Right lobe of liver (tissue), 6 donors: ENCODE measurements at regions not wholly inside any gene's neighbourhood (a gene's known extent, or its start where the extent isn't known, plus 50 kb on each side); places are given as distances from the start of the nearest gene placed in this dataset.
A peak's percentile ranks its signal among the peaks of the same experiment; 100 is the strongest.

Source experiments
- ATAC-seq, 4 donors: fragments of 200-7000 bp; cut with Tn5 transposase; one replicate each; pipeline ENCODE4 v1.9.1; 2020; ENCODE audit warnings: mild to moderate bottlenecking in 4 of 4, moderate library complexity in 4 of 4
- DNase-seq, 3 donors: peaks; one replicate each; pipeline ENCODE4 v3.0.0-alpha.2; 2020
- H3K27ac ChIP-seq, 3 donors: fragments of 200-600 bp; one replicate each; pipeline ENCODE4 v1.8.0; 2022
- H3K27me3 ChIP-seq, 2 donors: fragments of 200-600 bp; one replicate each; pipeline ENCODE4 v1.8.0; 2022
- H3K36me3 ChIP-seq, 4 donors: fragments of 200-600 bp; sonication (generic) in 1 of 4; one replicate each; pipeline versions ENCODE4 v1.5.1 to v1.8.0; 2017 to 2022; ENCODE audit warnings: control low read depth in 1 of 4
- H3K4me1 ChIP-seq, 4 donors: fragments of 200-600 bp; sonication (generic) in 1 of 4; one replicate each; pipeline versions ENCODE4 v1.5.1 to v1.8.0; 2017 to 2022; ENCODE audit warnings: control low read depth in 1 of 4
- H3K4me3 ChIP-seq, 3 donors: fragments of 200-600 bp; one replicate each; pipeline ENCODE4 v1.8.0; 2022
- H3K9me3 ChIP-seq, 4 donors: fragments of 200-600 bp; sonication (generic) in 1 of 4; one replicate each; pipeline versions ENCODE4 v1.5.1 to v1.8.0; 2017 to 2022; ENCODE audit warnings: control low read depth in 1 of 4
- CTCF ChIP-seq, 4 donors: fragments of 200-600 bp in 3 of 4; fragments of 450-650 bp in 1 of 4; IDR thresholded peaks; one replicate each; pipeline versions ENCODE4 v1.5.1 to v1.8.0; 2016 to 2022; ENCODE audit warnings: antibody characterized with exemption in 4 of 4, mild to moderate bottlenecking in 2 of 4
- POLR2A ChIP-seq: fragments of 450-650 bp; IDR thresholded peaks from one replicate; pipeline ENCODE4 v1.6.1; 2017; ENCODE audit warnings: antibody characterized with exemption, mild to moderate bottlenecking
- WGBS: methylation state at CpG from one replicate; pipeline ENCODE4 v1.1.6; 2018; ENCODE audit warnings: low coverage, low lambda C conversion rate; ENCODE audit not compliant: insufficient coverage; ENCODE audit errors: missing lambda C conversion rate; 5-methylcytosine and 5-hydroxymethylcytosine counted together
- intact Hi-C, 2 donors: fragments of 100-400 bp; cut with DNase I; formaldehyde crosslinking; loops; one replicate each; pipeline versions ENCODE4 v1.11.2 to v1.14.1; 2022
- donor health status: DM: no; HTN: yes; CAD: no.
- donor health status: DM: no; HTN: no; CAD: no.
- donor health status: DM: no; HTN: no; CAD: no.
- donor health status: DM: no; HTN: yes; CAD: no.
- donor health status: DM: no; HTN: yes; CAD: no.

GRCh38 chr5:2200261-2200950 lies 317.7 kb upstream of the IRX4 start:
- intact Hi-C loops: no loop called here
- DNase-seq (no peak), ATAC-seq (no peak)
- Histone ChIP-seq H3K36me3 (no peaks in the 10 kb centered on the region), H3K4me3 (no peak overlapping the region), H3K27me3 (no peaks in the 10 kb centered on the region), H3K9me3 (no peaks in the 10 kb centered on the region), H3K27ac (no peak overlapping the region), H3K4me1 (no peaks in the 10 kb centered on the region)
- WGBS: 36% methylated on average over 6 of the region's 15 CpGs
- TF ChIP-seq POLR2A: no peak
- TF ChIP-seq CTCF (IDR thresholded peaks at IDR 0.05): no peak

GRCh38 chr5:2199697-2200096 lies 317.0 kb upstream of the IRX4 start:
- H3K4me1 ChIP-seq: no peaks in the 10 kb centered on the region
- no peak overlapping the region for H3K27ac ChIP-seq
- ATAC-seq: no peak
- no peaks in the 10 kb centered on the region for H3K27me3 ChIP-seq
- H3K9me3 ChIP-seq: no peaks in the 10 kb centered on the region
- no peak for TF ChIP-seq POLR2A
- no peak for TF ChIP-seq CTCF (IDR thresholded peaks at IDR 0.05)
- no peaks in the 10 kb centered on the region for H3K36me3 ChIP-seq
- no peak overlapping the region for H3K4me3 ChIP-seq
- intact Hi-C loops: no loop called here
- peak in 1 of 3 donors; percentile 16 for DNase-seq
- WGBS: 45% methylated on average over 7 of the region's 14 CpGs

GRCh38 chr5:2196989-2197619 lies 314.4 kb upstream of the IRX4 start:
- no peak for TF ChIP-seq POLR2A
- H3K36me3 ChIP-seq: no peaks in the 10 kb centered on the region
- WGBS: 56% methylated on average over 18 of the region's 18 CpGs
- no peak overlapping the region for H3K27ac ChIP-seq
- H3K4me3 ChIP-seq: no peak overlapping the region
- H3K27me3 ChIP-seq: no peaks in the 10 kb centered on the region
- H3K4me1 ChIP-seq: no peaks in the 10 kb centered on the region
- intact Hi-C loops: no loop called here
- ATAC-seq: no peak
- H3K9me3 ChIP-seq: no peaks in the 10 kb centered on the region
- DNase-seq: no peak

- intact Hi-C loops: no loop called here
- Histone ChIP-seq H3K27ac (no peak overlapping the region), H3K36me3 (no peaks in the 10 kb centered on the region), H3K27me3 (no peaks in the 10 kb centered on the region), H3K4me3 (no peak overlapping the region), H3K9me3 (no peaks in the 10 kb centered on the region), H3K4me1 (no peaks in the 10 kb centered on the region)
- no peak for ATAC-seq
- TF ChIP-seq POLR2A (no peak), CTCF (IDR thresholded peaks at IDR 0.05) (no peak)
- WGBS: 21% methylated on average over 2 of the region's 9 CpGs
- no peak for DNase-seq
Observed at GRCh38 chr5:2196416-2196815, 313.7 kb upstream of the IRX4 start.

GRCh38 chr5:2194949-2195348 lies 312.2 kb upstream of the IRX4 start:
- Histone ChIP-seq H3K4me1 (no peaks in the 10 kb centered on the region), H3K4me3 (no peak overlapping the region), H3K36me3 (no peaks in the 10 kb centered on the region), H3K9me3 (no peaks in the 10 kb centered on the region), H3K27ac (no peak overlapping the region), H3K27me3 (no peaks in the 10 kb centered on the region)
- intact Hi-C loops: no loop called here
- 0% methylated on average over 2 of the region's 2 CpGs for WGBS
- no peak for ATAC-seq
- no peak for TF ChIP-seq POLR2A
- TF ChIP-seq CTCF (IDR thresholded peaks at IDR 0.05): no peak
- DNase-seq: no peak
